Brain microvascular endothelial cell (primary cell): ENCODE measurements at regions not wholly inside any gene's neighbourhood (a gene's known extent, or its start where the extent isn't known, plus 50 kb on each side); places are given as distances from the start of the nearest gene placed in this dataset.
"Not testable (repeated sequence)": the region's sequence is repeated elsewhere in the genome, so short reads cannot be mapped to it uniquely, and the experiment has no call there.

Experiments
- DNase-seq: peaks from one replicate; pipeline ENCODE4 v3.0.0-alpha.2; 2020
- H3K27ac ChIP-seq: fragments of 250-450 bp; sonication (Bioruptor Pico); 2 replicates; pipeline ENCODE4 v1.5.1; 2020; ENCODE audit warnings: mild to moderate bottlenecking, moderate library complexity
- H3K27me3 ChIP-seq: fragments of 250-450 bp; sonication (Bioruptor Pico); replicated peaks from 2 replicates; pipeline ENCODE4 v1.5.1; 2020; ENCODE audit warnings: mild to moderate bottlenecking
- H3K36me3 ChIP-seq: fragments of 250-450 bp; sonication (Bioruptor Pico); replicated peaks from 2 replicates; pipeline ENCODE4 v1.5.1; 2020; ENCODE audit warnings: mild to moderate bottlenecking
- H3K4me3 ChIP-seq: 2 replicates; pipeline ENCODE4 v1.5.1; 2011; ENCODE audit warnings: low read depth, mild to moderate bottlenecking, control low read depth, low read length, moderate library complexity
- in situ Hi-C: cut with HindIII; loops from 2 replicates; pipeline ENCODE4 v1.10.0; 2017; ENCODE audit warnings: low sequenced_read_pairs, low pct_ligation_motif_present
- TF ChIP-seq, protein P1 (sequence below): IDR thresholded peaks from 2 replicates; pipeline ENCODE4 v1.5.1; 2011; ENCODE audit warnings: low read depth, mild to moderate bottlenecking, moderate library complexity, low read length, control low read depth, inconsistent platforms; ENCODE audit errors: missing control alignments

DNA sequence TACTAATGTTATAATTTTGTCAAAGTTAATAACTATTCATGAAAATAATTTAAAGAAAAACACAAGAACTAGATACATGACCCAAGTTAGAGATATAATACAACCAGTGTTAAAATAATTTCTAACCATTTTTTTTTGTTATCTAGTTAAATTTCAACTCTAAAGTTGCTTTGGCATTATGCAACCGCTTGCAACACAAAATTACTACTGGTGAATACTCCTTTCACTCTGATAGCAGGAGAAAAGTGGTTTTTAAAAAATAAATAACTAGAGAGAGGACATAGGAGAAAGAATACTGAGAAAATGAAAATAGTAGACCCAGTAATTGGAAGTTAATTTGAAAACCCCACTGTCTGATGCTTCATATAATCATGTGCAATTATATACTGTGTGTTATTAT lies 622.4 kb upstream of the GRIN3A start:
- in situ Hi-C loops, result no loop called here
- DNase-seq, result no peak
- Histone ChIP-seq H3K4me3 (no peak overlapping the region), H3K36me3 (no peaks in the 10 kb centered on the region), H3K27ac (no peak overlapping the region), H3K27me3 (no peaks in the 10 kb centered on the region)
- TF ChIP-seq, protein P1, sequence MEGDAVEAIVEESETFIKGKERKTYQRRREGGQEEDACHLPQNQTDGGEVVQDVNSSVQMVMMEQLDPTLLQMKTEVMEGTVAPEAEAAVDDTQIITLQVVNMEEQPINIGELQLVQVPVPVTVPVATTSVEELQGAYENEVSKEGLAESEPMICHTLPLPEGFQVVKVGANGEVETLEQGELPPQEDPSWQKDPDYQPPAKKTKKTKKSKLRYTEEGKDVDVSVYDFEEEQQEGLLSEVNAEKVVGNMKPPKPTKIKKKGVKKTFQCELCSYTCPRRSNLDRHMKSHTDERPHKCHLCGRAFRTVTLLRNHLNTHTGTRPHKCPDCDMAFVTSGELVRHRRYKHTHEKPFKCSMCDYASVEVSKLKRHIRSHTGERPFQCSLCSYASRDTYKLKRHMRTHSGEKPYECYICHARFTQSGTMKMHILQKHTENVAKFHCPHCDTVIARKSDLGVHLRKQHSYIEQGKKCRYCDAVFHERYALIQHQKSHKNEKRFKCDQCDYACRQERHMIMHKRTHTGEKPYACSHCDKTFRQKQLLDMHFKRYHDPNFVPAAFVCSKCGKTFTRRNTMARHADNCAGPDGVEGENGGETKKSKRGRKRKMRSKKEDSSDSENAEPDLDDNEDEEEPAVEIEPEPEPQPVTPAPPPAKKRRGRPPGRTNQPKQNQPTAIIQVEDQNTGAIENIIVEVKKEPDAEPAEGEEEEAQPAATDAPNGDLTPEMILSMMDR, result no peak

DNA sequence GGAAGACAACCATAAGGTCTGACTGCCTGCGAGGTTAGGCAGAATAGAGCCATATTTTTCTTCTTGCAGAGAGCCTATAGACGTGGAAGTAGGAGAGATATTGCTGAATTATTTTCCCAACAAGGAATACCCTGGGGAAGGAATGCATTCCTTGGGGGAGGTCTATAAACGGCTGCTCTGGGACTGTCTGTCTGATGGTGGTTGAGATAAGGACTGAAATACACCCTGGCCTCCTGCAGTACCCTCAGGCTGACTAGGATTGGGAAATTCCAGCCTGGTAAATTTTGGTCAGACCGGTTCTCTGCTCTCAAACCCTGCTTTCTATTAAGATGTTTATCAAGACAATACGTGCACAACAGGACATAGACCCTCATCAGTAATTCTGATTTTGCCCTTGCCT lies 617.5 kb upstream of the GRIN3A start:
- in situ Hi-C loops, result no loop called here

DNA sequence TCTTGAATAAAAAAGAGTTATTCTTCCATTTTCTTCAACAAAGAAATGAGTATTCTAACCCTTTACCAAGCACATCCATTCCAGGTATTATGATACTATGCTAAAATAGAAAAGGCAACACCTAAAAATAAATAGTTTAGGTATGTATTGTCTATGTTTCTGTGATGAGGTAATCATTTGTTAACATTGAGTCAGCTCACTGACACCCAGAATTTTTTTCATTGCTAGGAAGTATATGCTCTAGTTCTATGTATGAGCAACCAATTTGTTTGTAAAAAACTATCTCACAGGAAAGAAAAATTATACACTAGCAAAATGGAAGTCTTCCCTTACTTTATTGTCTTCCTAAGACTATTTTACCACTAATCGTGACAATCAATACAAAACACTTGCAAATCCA lies 615.6 kb upstream of the GRIN3A start:
- no peaks in the 10 kb centered on the region for H3K36me3 ChIP-seq
- DNase-seq, result no peak
- H3K27me3 ChIP-seq, result no peaks in the 10 kb centered on the region
- H3K4me3 ChIP-seq, result no peak overlapping the region
- no peak overlapping the region for H3K27ac ChIP-seq
- TF ChIP-seq, protein P1, result no peak
- in situ Hi-C loops, result no loop called here

More for the DNA sequence above, 617.5 kb upstream of the GRIN3A start:
- no peak overlapping the region for H3K4me3 ChIP-seq
- TF ChIP-seq, protein P1, result no peak
- no peak overlapping the region for H3K27ac ChIP-seq
- DNase-seq, result no peak
- H3K36me3 ChIP-seq, result no peaks in the 10 kb centered on the region
- H3K27me3 ChIP-seq, result no peaks in the 10 kb centered on the region

DNA sequence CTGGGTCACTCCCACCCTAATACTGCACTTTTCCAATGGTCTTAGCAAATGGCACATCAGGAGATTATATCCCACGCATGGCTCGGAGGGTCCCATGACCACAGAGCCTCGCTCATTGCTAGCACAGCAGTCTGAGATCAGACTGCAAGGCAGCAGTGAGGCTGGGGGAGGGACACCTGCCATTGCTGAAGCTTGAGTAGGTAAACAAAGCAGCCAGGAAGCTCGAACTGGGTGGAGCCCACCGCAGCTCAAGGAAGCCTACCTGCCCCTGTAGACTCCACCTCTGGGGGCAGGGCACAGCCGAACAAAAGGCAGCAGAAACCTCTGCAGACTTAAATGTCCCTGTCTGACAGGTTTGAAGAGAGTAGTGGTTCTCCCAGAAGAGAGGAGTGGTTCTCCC lies 599.0 kb upstream of the GRIN3A start:
- DNase-seq, H3K4me3 ChIP-seq, H3K27me3 ChIP-seq, H3K36me3 ChIP-seq, H3K27ac ChIP-seq, in situ Hi-C loops: not testable (repeated sequence)

DNA sequence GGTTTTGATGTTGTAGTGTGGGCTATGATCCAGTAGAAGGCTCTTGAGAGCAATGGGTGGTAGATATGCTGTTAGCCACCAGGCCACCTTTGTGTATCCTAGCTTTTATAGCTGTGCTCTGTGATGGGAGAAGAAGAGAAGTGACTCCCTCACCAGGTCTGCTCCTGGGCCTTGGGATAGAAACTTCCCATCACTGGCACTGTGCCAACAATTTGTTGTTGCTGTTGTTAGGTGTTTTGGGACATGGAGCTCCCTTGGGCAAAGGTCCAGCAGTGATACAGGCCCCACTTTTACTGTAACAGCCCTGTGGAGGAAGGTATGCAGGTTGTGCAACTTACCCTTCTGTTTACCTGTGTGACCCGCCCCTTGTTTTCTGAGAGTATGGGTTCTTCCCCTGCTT lies 570.9 kb upstream of the GRIN3A start:
- H3K27ac ChIP-seq, result no peak overlapping the region
- in situ Hi-C loops, result no loop called here
- no peak for DNase-seq
- TF ChIP-seq, protein P1, result no peak
- H3K4me3 ChIP-seq, result no peak overlapping the region
- no peaks in the 10 kb centered on the region for H3K36me3 ChIP-seq
- no peaks in the 10 kb centered on the region for H3K27me3 ChIP-seq

DNA sequence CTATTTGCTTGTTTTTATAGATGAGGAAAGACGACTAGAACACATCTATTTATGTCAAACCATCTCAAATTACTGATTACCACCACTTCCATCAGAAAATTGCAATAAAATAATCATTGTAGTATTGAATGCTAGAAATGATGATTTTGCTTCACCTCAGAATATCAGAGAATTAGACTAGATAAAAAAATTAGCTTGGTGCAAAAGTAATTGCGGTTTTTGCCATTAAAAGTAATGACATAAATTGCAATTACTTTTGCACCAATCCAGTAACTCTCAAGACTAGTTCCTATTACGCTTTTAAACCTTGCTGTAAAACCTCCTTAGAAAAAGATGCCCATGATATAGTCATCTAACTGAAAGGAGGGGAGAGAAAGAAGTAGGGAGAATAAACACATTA lies 556.7 kb upstream of the GRIN3A start:
- DNase-seq, result no peak
- Histone ChIP-seq H3K27ac (no peak overlapping the region), H3K27me3 (no peaks in the 10 kb centered on the region), H3K4me3 (no peak overlapping the region), H3K36me3 (no peaks in the 10 kb centered on the region)
- TF ChIP-seq, protein P1, result no peak
- in situ Hi-C loops, result no loop called here
